RWPE2 (cell line): ENCODE measurements at regions not wholly inside any gene's neighbourhood (a gene's known extent, or its start where the extent isn't known, plus 50 kb on each side); places are given as distances from the start of the nearest gene placed in this dataset.

ENCODE experiments used
- ATAC-seq: fragments of 200-7000 bp; cut with Tn5 transposase; 3 replicates; pipeline ENCODE4 v1.9.1; 2021; ENCODE audit warnings: low read depth
- DNase-seq: peaks from one replicate; pipeline ENCODE4 v3.0.0-alpha.2; 2020; ENCODE audit warnings: low spot score
- H3K27ac ChIP-seq: fragments of 450-650 bp; 2 replicates; pipeline ENCODE4 v1.5.1; 2017; ENCODE audit warnings: mild to moderate bottlenecking; ENCODE audit not compliant: poor library complexity, severe bottlenecking
- H3K27me3 ChIP-seq: fragments of 250-450 bp; sonication (Bioruptor Pico); 2 replicates; pipeline ENCODE4 v1.5.1; 2021; ENCODE audit warnings: mild to moderate bottlenecking, moderate library complexity; ENCODE audit not compliant: insufficient read depth, poor library complexity, severe bottlenecking
- H3K36me3 ChIP-seq: fragments of 250-450 bp; sonication (Bioruptor Pico); 2 replicates; pipeline ENCODE4 v1.5.1; 2020; ENCODE audit warnings: low read depth, mild to moderate bottlenecking, moderate library complexity
- H3K4me1 ChIP-seq: fragments of 250-450 bp; sonication (Bioruptor Pico); 2 replicates; pipeline ENCODE4 v1.5.1; 2021; ENCODE audit warnings: mild to moderate bottlenecking, moderate library complexity; ENCODE audit not compliant: insufficient read depth, poor library complexity, severe bottlenecking
- H3K4me3 ChIP-seq: fragments of 250-450 bp; sonication (Bioruptor Pico); 2 replicates; pipeline ENCODE4 v1.5.1; 2021; ENCODE audit warnings: mild to moderate bottlenecking, moderate library complexity; ENCODE audit not compliant: severe bottlenecking
- H3K9me3 ChIP-seq: fragments of 250-450 bp; sonication (Bioruptor Pico); 2 replicates; pipeline ENCODE4 v1.5.1; 2021; ENCODE audit warnings: mild to moderate bottlenecking, moderate library complexity; ENCODE audit not compliant: severe bottlenecking
- CTCF ChIP-seq: fragments of 450-650 bp; IDR thresholded peaks from one replicate; pipeline ENCODE4 v1.5.1; 2017; ENCODE audit warnings: mild to moderate bottlenecking, moderate library complexity; ENCODE audit not compliant: poor library complexity, severe bottlenecking

- Histone ChIP-seq H3K9me3 (no peaks in the 10 kb centered on the region), H3K27ac (no peak overlapping the region)
- no peak for ATAC-seq
Observed at GRCh38 chr17:70752966-70753467, 583.7 kb downstream of the KCNJ2 start.

GRCh38 chr17:70763018-70763417, 593.7 kb downstream of the KCNJ2 start:
- Histone ChIP-seq H3K27me3 (peaks cover 4% of the 10 kb centered on the region), H3K36me3 (no peaks in the 10 kb centered on the region), H3K9me3 (no peaks in the 10 kb centered on the region), H3K4me1 (no peaks in the 10 kb centered on the region), H3K4me3 (no peak overlapping the region), H3K27ac (no peak overlapping the region)
- no peak for ATAC-seq
- DNase-seq, result no peak
- no peak for TF ChIP-seq CTCF

More at GRCh38 chr17:70752966-70753467, 583.7 kb downstream of the KCNJ2 start:
- no peak for TF ChIP-seq CTCF
- no peaks in the 10 kb centered on the region for H3K27me3 ChIP-seq
- no peaks in the 10 kb centered on the region for H3K36me3 ChIP-seq
- DNase-seq, result no peak
- H3K4me1 ChIP-seq, result no peaks in the 10 kb centered on the region
- H3K4me3 ChIP-seq, result no peak overlapping the region

GRCh38 chr17:70767102-70767701, 597.9 kb downstream of the KCNJ2 start:
- H3K4me3 ChIP-seq, result no peak overlapping the region
- peak; percentile 84 for TF ChIP-seq CTCF
- no peak for ATAC-seq
- no peaks in the 10 kb centered on the region for H3K9me3 ChIP-seq
- H3K27ac ChIP-seq, result no peak overlapping the region
- no peaks in the 10 kb centered on the region for H3K36me3 ChIP-seq
- no peak for DNase-seq
- H3K27me3 ChIP-seq, result peaks cover 4% of the 10 kb centered on the region
- H3K4me1 ChIP-seq, result no peaks in the 10 kb centered on the region

GRCh38 chr17:70769956-70770355, 600.6 kb downstream of the KCNJ2 start:
- Histone ChIP-seq H3K27me3 (no peaks in the 10 kb centered on the region), H3K4me3 (no peak overlapping the region), H3K27ac (no peak overlapping the region), H3K36me3 (no peaks in the 10 kb centered on the region), H3K9me3 (no peaks in the 10 kb centered on the region), H3K4me1 (no peaks in the 10 kb centered on the region)
- ATAC-seq, result no peak
- DNase-seq, result no peak
- no peak for TF ChIP-seq CTCF

- Histone ChIP-seq H3K9me3 (no peaks in the 10 kb centered on the region), H3K27me3 (no peaks in the 10 kb centered on the region), H3K36me3 (no peaks in the 10 kb centered on the region), H3K27ac (no peak overlapping the region), H3K4me3 (no peak overlapping the region), H3K4me1 (no peaks in the 10 kb centered on the region)
- DNase-seq (no peak), ATAC-seq (no peak)
- TF ChIP-seq CTCF, result no peak
Observed at GRCh38 chr17:70771804-70772386, 602.6 kb downstream of the KCNJ2 start.
